NCI-H446 treated with DMSO at 0.1 percent for 48 hours (cell line): ENCODE measurements at regions not wholly inside any gene's neighbourhood (a gene's known extent, or its start where the extent isn't known, plus 50 kb on each side); places are given as distances from the start of the nearest gene placed in this dataset.
"Not testable (repeated sequence)": the region's sequence is repeated elsewhere in the genome, so short reads cannot be mapped to it uniquely, and the experiment has no call there.

Source experiments
- DNase-seq: peaks from one replicate; lab custom pipeline; 2025; lab: John Stamatoyannopoulos, UW

DNA sequence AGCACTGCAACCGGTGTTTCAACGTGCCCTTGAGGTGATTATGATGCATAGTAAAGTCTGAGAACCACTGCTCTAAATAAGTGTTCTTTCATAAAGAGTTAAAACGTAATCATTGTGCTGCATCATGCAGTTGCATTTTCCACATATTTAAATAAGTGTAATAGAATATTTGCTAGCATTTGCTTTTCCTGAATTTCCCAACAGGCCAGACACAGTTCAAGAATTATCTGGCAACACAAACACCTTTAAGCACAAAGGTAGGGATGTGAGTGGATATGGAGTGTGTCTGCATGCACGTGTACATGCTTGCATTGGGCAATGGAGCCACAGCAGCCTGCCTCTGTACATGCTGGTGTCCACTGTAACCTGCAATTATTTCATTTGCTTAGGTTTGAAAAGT, 193.6 kb upstream of the PIK3R1 start:
- DNase-seq: no peak

DNA sequence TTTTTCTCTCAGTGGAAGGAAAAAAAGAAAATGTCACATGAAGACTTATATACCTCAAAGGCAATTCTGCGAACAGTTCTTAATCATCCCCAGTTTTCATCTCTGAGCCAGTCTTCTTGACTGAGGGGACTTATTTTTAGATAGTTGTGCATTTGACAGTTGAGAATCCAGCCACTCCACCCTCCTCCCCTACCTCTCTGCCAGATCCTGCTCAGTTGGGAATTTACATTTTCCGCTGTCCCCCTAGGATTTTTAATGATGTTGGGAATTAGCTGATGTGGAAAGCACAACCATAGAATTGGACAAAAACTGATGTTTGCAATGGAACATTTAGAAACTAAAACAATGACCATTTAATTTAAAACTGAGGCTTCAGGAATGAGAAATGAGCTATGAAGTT, 194.3 kb upstream of the PIK3R1 start:
- no peak for DNase-seq

DNA sequence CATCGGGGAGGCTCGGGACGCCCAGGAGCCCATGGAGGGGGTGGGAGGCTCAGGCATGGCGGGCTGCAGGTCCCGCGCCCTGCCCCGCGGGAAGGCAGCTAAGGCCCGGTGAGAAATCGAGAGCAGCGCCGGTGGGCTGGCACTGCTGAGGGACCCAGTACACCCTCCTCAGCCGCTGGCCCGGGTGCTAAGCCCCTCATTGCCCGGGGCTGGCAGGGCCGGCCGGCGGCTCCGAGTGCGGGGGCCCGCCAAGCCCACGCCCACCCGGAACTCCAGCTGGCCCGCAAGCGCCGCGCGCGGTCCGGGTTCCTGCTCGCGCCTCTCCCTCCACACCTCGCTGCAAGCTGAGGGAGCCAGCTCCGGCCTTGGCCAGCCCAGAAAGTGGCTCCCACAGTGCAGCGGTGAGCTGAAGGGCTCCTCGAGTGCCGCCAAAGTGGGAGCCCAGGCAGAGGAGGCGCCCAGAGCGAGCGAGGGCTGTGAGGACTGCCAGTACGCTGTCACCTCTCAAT, 195.0 kb upstream of the PIK3R1 start:
- DNase-seq: not testable (repeated sequence)

- no peak for DNase-seq
Observed at GRCh38 chr5:68015381-68016302, 199.9 kb upstream of the PIK3R1 start.

GRCh38 chr5:68012831-68013230, 202.7 kb upstream of the PIK3R1 start:
- DNase-seq: no peak

- DNase-seq: no peak
Observed at GRCh38 chr5:68012429-68012828, 203.1 kb upstream of the PIK3R1 start.

- no peak for DNase-seq
Observed at GRCh38 chr5:68011801-68012200, 203.8 kb upstream of the PIK3R1 start.

- DNase-seq: no peak
Observed at GRCh38 chr5:68011259-68011760, 204.2 kb upstream of the PIK3R1 start.

DNA sequence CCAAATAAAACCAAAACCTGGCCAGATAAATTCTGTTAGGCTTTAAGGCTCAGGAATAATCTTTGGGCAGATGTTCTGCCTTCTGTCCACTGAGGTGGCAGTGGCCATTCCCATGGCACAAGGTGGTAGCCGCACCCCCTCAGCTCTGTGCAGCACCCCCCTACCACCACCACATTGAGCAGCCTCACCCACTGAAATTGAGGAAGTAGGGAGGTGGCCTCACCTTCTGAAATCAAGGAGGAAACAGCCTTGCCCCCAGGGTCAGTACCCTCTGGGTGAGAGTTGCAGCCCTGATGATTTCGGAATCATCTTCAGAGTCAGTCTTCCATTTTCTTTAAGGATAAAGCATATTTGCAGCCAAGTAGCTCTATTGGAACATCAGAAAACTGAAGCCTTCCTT, 204.8 kb upstream of the PIK3R1 start:
- no peak for DNase-seq

DNA sequence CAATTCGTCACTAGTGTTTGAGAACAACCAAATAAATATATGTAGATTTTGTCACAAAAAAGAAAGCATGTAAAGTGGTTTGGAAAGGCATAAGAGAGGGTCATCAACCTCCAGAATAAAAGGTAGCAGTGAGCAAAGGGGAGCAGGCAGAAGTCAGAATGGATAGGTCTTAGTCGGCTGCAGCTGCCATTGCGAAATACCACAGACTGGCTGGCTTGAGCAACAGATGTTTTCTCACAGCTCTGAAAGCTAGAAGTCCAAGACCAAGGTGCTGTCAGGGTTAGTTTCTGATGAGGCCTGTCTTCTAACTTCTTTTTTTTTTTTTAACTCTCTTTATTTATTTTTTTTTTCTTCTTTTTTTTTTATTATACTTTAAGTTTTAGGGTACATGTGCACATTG, 208.1 kb upstream of the PIK3R1 start:
- DNase-seq: no peak

GRCh38 chr5:68002836-68003235, 212.7 kb upstream of the PIK3R1 start:
- DNase-seq: no peak

DNA sequence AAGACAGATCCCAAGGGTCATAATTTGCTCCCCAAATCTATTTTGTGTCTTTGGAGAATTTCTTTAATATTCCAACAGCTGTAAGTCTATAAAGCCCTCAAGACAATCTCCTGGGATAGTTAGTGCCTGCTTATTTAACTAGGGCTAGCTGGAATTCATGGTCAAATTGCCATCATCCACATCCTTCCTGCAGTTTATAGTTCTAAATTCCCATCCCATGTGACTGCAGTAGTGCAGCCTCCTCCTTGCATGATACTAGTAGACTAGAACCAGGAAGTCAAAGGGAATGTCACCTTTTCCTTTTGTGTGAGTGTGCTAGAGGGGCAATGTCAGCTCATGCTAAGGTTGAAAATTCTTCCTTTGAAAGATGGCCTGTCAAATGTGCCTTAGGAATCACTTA, 214.8 kb upstream of the PIK3R1 start:
- DNase-seq: no peak

DNA sequence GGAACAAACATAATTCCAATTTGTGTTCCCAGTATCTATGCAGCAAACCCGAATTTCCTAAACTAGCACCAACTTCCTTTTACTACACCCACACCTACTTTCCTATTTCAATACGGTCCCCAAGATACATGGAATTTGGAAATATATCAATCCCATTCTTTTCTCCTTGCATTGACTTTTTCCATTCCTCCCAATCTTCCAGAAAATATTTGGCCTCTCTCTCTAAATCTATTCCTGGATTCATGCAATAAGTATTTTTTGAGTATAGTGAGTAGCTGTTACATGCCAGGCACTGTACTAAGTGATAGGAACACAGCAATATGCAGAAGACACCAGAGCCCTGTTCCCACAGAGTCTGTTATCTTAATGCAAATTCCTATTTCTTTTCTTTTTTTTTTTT, 216.2 kb upstream of the PIK3R1 start:
- no peak for DNase-seq

GRCh38 chr5:67998709-67999261, 216.8 kb upstream of the PIK3R1 start:
- no peak for DNase-seq

GRCh38 chr5:67997892-67998457, 217.6 kb upstream of the PIK3R1 start:
- no peak for DNase-seq

- DNase-seq: no peak
Observed at GRCh38 chr5:67997148-67997547, 218.4 kb upstream of the PIK3R1 start.

- no peak for DNase-seq
Observed at GRCh38 chr5:67996596-67996995, 219.0 kb upstream of the PIK3R1 start.

GRCh38 chr5:67992923-67993322, 222.6 kb upstream of the PIK3R1 start:
- no peak for DNase-seq

DNA sequence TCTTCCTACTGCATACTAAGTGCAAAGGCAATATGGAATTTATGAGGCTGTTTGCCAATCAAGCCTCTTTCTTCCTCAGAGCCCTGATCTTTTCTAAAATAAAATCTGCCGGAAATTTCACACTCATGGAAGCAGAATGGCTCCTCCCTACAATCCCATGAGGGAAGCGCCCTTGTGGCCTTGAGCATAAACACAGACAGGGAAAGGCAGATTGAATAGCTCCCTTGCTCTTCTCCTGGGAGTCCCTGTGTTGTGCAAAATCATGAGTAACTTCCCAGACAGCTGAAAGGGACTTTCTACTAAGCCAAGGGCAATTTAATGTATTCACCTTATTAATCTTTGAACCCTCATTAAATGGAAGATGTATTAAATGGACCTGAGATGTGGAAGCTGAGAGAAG, 226.1 kb upstream of the PIK3R1 start:
- DNase-seq: no peak

DNA sequence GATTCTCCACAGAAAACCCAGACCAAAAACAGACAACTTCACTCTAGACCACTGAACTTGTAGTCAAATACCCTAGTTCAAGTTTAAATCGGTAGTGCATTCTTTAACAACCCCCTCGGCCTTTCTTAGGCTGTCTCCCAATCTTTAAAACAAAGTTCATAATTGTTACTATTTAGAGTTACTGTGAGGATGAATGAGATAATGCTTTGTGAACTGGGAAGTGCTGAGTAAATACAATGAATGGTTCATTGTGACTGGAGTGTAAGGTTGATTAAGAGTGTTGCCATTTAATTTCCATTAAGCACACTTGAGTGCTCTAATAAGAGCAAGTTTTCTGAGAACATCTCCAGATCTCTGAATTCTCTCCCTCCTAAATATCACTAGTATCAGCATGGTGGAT, 228.8 kb upstream of the PIK3R1 start:
- no peak for DNase-seq

DNA sequence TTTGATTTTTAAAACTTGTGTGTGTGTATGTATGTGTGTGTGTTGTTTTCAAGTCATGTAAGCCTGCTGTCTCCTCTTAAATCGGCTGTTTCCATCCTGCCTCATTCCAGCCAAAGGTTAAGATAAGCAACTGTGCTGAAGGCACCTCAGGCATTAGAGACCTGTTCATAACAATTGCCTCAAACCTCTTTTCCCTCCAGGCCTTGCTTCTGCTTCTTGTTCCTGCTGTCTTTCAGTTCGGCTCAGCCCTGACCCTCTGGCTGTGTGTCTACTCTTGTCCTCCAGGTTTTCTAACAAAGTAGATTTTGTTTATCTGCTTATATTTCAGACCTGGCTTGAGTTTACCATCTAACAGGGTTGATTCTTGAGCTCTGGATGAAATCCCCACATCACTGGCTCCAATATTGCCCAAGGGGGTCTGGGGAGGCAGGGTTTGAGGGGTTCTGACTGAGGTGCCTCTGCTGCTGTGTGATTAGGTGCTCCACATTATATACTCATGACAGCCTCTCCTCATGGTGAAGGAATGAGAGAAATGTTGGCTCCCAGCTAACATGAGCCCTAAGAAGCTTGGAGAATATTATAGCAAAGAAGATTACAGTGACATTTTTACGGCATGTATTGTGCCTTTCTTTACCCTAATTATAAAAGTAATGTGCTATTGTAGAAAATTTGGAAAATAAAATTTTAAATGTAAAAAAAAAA, 229.7 kb upstream of the PIK3R1 start:
- no peak for DNase-seq

- no peak for DNase-seq
Observed at GRCh38 chr5:67984546-67984945, 231.0 kb upstream of the PIK3R1 start.
